ENCODE measurements at regions not wholly inside any gene's neighbourhood (a gene's known extent, or its start where the extent isn't known, plus 50 kb on each side); places are given as distances from the start of the nearest gene placed in this dataset.

DNA sequence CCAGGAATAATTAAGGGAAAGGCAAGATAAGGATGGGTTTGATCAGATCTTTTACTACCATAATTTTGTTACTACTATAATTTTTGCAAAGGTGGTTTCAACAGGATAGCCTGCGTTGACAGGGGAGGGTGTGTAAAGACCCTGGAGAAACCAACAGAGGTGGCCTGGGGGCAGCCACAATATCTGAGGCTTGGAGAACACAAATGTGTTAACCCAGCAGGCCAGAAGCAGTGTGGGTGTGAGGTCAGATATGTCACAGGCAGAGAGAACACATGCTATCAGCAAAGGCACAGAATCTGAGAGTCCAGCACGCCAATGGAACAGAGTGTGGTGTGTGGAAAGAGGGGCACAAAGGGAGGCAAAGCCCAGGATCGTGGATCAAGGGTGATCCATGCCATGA lies 399.4 kb upstream of the TRIB2 start:
- no peak overlapping the region for H3K4me2 ChIP-seq (ENCODE audit: low read length)
- no peaks in the 10 kb centered on the region for H3K79me2 ChIP-seq (ENCODE audit: control insufficient read depth, insufficient read depth, low read length)
- no peak overlapping the region for H4K8ac ChIP-seq (ENCODE audit: low read depth, low read length)
- H2BK5ac ChIP-seq (ENCODE audit: low read length) = no peak overlapping the region
- no peak overlapping the region for H3K27ac ChIP-seq (ENCODE audit: low read depth, low read length)
- H2BK120ac ChIP-seq (ENCODE audit: low read depth, low read length) = no peak overlapping the region
- H3K79me1 ChIP-seq (ENCODE audit: low read length) = no peaks in the 10 kb centered on the region
- H3K4ac ChIP-seq (ENCODE audit: low read depth, low read length) = no peak overlapping the region
- H3K23ac ChIP-seq (ENCODE audit: low read length) = no peak overlapping the region
- no peak overlapping the region for H4K5ac ChIP-seq (ENCODE audit: low read length)
- no peaks in the 10 kb centered on the region for H3K36me3 ChIP-seq (ENCODE audit: control insufficient read depth, insufficient read depth, low read length)
- no peak overlapping the region for H2AK5ac ChIP-seq (ENCODE audit: low read length)
- H3K18ac ChIP-seq (ENCODE audit: low read length) = no peak overlapping the region
- peaks cover 5% of the 10 kb centered on the region for H3K4me1 ChIP-seq (ENCODE audit: control insufficient read depth, low read depth, low read length)
- no peak overlapping the region for H2BK15ac ChIP-seq (replicated peaks; ENCODE audit: low read depth)
- no CpG with 5 or more reads among the region's 3 CpGs for WGBS (ENCODE audit: extremely low coverage, insufficient coverage, low lambda C conversion rate)
- H3K56ac ChIP-seq (ENCODE audit: low read length) = no peak overlapping the region
- no peak overlapping the region for H3K4me3 ChIP-seq (ENCODE audit: low read length)
- H3K9ac ChIP-seq (ENCODE audit: low read length) = no peak overlapping the region
- no peak for DNase-seq
- no peaks in the 10 kb centered on the region for H3K27me3 ChIP-seq (ENCODE audit: insufficient read depth, low read length, poor library complexity)

DNA sequence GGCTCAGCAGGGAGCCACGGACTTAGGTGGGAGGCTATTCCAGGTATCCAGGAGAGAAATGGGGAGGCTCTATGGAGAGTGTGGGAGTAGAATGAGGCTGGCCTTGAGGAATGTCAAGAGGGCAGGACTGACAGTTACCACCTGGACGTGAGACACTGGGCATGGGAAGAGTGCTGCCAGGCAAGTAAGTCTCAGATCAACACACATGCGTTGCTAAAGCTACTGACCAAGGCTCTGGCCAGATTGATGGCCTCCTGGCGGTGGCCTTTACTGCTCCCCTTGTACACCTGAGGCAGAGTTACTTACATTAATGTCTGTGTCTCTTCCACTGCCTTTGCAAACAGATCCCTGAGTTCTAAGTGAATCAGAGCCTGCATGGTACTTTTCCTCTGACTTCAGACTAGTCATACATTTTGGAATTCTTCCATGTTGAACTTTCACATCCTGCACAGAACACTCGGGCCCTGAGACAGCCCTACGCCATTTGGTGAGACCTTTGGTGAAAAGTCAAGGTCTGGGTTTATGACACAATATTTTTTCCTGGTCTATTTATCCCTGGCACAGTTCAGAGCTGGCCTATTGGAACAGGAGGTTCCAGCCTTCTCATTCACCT lies 398.8 kb upstream of the TRIB2 start:
- no CpG with 5 or more reads among the region's 6 CpGs for WGBS (ENCODE audit: extremely low coverage, insufficient coverage, low lambda C conversion rate)
- Histone ChIP-seq H3K18ac (ENCODE audit: low read length) (no peak overlapping the region), H3K79me2 (ENCODE audit: control insufficient read depth, insufficient read depth, low read length) (no peaks in the 10 kb centered on the region)

GRCh38 chr2:12318427-12319057 lies 398.2 kb upstream of the TRIB2 start:
- Histone ChIP-seq H3K4me1 (ENCODE audit: control insufficient read depth, low read depth, low read length) (peaks cover 5% of the 10 kb centered on the region), H3K9ac (ENCODE audit: low read length) (no peak overlapping the region), H3K27me3 (ENCODE audit: insufficient read depth, low read length, poor library complexity) (no peaks in the 10 kb centered on the region), H3K4me3 (ENCODE audit: low read length) (no peak overlapping the region), H4K8ac (ENCODE audit: low read depth, low read length) (no peak overlapping the region), H2BK5ac (ENCODE audit: low read length) (no peak overlapping the region), H3K36me3 (ENCODE audit: control insufficient read depth, insufficient read depth, low read length) (no peaks in the 10 kb centered on the region), H3K79me1 (ENCODE audit: low read length) (no peaks in the 10 kb centered on the region), H3K56ac (ENCODE audit: low read length) (no peak overlapping the region), H3K79me2 (ENCODE audit: control insufficient read depth, insufficient read depth, low read length) (no peaks in the 10 kb centered on the region), H2AK5ac (ENCODE audit: low read length) (no peak overlapping the region), H4K5ac (ENCODE audit: low read length) (no peak overlapping the region), H3K4ac (ENCODE audit: low read depth, low read length) (no peak overlapping the region), H2BK15ac (replicated peaks; ENCODE audit: low read depth) (no peak overlapping the region), H3K23ac (ENCODE audit: low read length) (no peak overlapping the region), H3K27ac (ENCODE audit: low read depth, low read length) (no peak overlapping the region), H3K4me2 (ENCODE audit: low read length) (no peak overlapping the region), H3K18ac (ENCODE audit: low read length) (no peak overlapping the region), H2BK120ac (ENCODE audit: low read depth, low read length) (no peak overlapping the region)
- no peak for DNase-seq
- WGBS (ENCODE audit: extremely low coverage, insufficient coverage, low lambda C conversion rate) = no CpG with 5 or more reads among the region's 8 CpGs

More for the DNA sequence above, 398.8 kb upstream of the TRIB2 start:
- no peak for DNase-seq
- no peaks in the 10 kb centered on the region for H3K36me3 ChIP-seq (ENCODE audit: control insufficient read depth, insufficient read depth, low read length)
- H3K4ac ChIP-seq (ENCODE audit: low read depth, low read length) = no peak overlapping the region
- H3K9ac ChIP-seq (ENCODE audit: low read length) = no peak overlapping the region
- H4K5ac ChIP-seq (ENCODE audit: low read length) = no peak overlapping the region
- peaks cover 5% of the 10 kb centered on the region for H3K4me1 ChIP-seq (ENCODE audit: control insufficient read depth, low read depth, low read length)
- H3K4me2 ChIP-seq (ENCODE audit: low read length) = no peak overlapping the region
- no peak overlapping the region for H2BK5ac ChIP-seq (ENCODE audit: low read length)
- no peaks in the 10 kb centered on the region for H3K79me1 ChIP-seq (ENCODE audit: low read length)
- no peak overlapping the region for H3K27ac ChIP-seq (ENCODE audit: low read depth, low read length)
- H3K4me3 ChIP-seq (ENCODE audit: low read length) = no peak overlapping the region
- H2BK120ac ChIP-seq (ENCODE audit: low read depth, low read length) = no peak overlapping the region
- H2AK5ac ChIP-seq (ENCODE audit: low read length) = no peak overlapping the region
- no peaks in the 10 kb centered on the region for H3K27me3 ChIP-seq (ENCODE audit: insufficient read depth, low read length, poor library complexity)
- H4K8ac ChIP-seq (ENCODE audit: low read depth, low read length) = no peak overlapping the region
- H2BK15ac ChIP-seq (replicated peaks; ENCODE audit: low read depth) = no peak overlapping the region
- no peak overlapping the region for H3K56ac ChIP-seq (ENCODE audit: low read length)
- H3K23ac ChIP-seq (ENCODE audit: low read length) = no peak overlapping the region

GRCh38 chr2:12320027-12320734 lies 396.6 kb upstream of the TRIB2 start:
- no peak overlapping the region for H3K4ac ChIP-seq (ENCODE audit: low read depth, low read length)
- H2AK5ac ChIP-seq (ENCODE audit: low read length) = no peak overlapping the region
- no peak overlapping the region for H3K56ac ChIP-seq (ENCODE audit: low read length)
- H3K27me3 ChIP-seq (ENCODE audit: insufficient read depth, low read length, poor library complexity) = no peaks in the 10 kb centered on the region
- H3K27ac ChIP-seq (ENCODE audit: low read depth, low read length) = no peak overlapping the region
- H3K36me3 ChIP-seq (ENCODE audit: control insufficient read depth, insufficient read depth, low read length) = no peaks in the 10 kb centered on the region
- H2BK5ac ChIP-seq (ENCODE audit: low read length) = no peak overlapping the region
- H2BK15ac ChIP-seq (replicated peaks; ENCODE audit: low read depth) = no peak overlapping the region
- no peak overlapping the region for H3K9ac ChIP-seq (ENCODE audit: low read length)
- H3K23ac ChIP-seq (ENCODE audit: low read length) = no peak overlapping the region
- no CpG with 5 or more reads among the region's 7 CpGs for WGBS (ENCODE audit: extremely low coverage, insufficient coverage, low lambda C conversion rate)
- no peak overlapping the region for H4K8ac ChIP-seq (ENCODE audit: low read depth, low read length)
- no peak overlapping the region for H3K18ac ChIP-seq (ENCODE audit: low read length)
- H3K4me3 ChIP-seq (ENCODE audit: low read length) = no peak overlapping the region
- H4K5ac ChIP-seq (ENCODE audit: low read length) = no peak overlapping the region
- H2BK120ac ChIP-seq (ENCODE audit: low read depth, low read length) = no peak overlapping the region
- H3K4me1 ChIP-seq (ENCODE audit: control insufficient read depth, low read depth, low read length) = peaks cover 1% of the 10 kb centered on the region
- no peak for DNase-seq
- no peak overlapping the region for H3K4me2 ChIP-seq (ENCODE audit: low read length)
- H3K79me1 ChIP-seq (ENCODE audit: low read length) = no peaks in the 10 kb centered on the region
- H3K79me2 ChIP-seq (ENCODE audit: control insufficient read depth, insufficient read depth, low read length) = no peaks in the 10 kb centered on the region

- H4K8ac ChIP-seq (ENCODE audit: low read depth, low read length) = no peak overlapping the region
- no peak overlapping the region for H3K4ac ChIP-seq (ENCODE audit: low read depth, low read length)
- no peak overlapping the region for H2AK5ac ChIP-seq (ENCODE audit: low read length)
- no peak overlapping the region for H3K4me3 ChIP-seq (ENCODE audit: low read length)
- no peaks in the 10 kb centered on the region for H3K79me1 ChIP-seq (ENCODE audit: low read length)
- no peak overlapping the region for H3K56ac ChIP-seq (ENCODE audit: low read length)
- H2BK120ac ChIP-seq (ENCODE audit: low read depth, low read length) = no peak overlapping the region
- no peaks in the 10 kb centered on the region for H3K27me3 ChIP-seq (ENCODE audit: insufficient read depth, low read length, poor library complexity)
- H3K23ac ChIP-seq (ENCODE audit: low read length) = no peak overlapping the region
- H3K36me3 ChIP-seq (ENCODE audit: control insufficient read depth, insufficient read depth, low read length) = no peaks in the 10 kb centered on the region
- H4K5ac ChIP-seq (ENCODE audit: low read length) = no peak overlapping the region
- H3K27ac ChIP-seq (ENCODE audit: low read depth, low read length) = no peak overlapping the region
- WGBS (ENCODE audit: extremely low coverage, insufficient coverage, low lambda C conversion rate) = no CpG with 5 or more reads among the region's 7 CpGs
- H2BK15ac ChIP-seq (replicated peaks; ENCODE audit: low read depth) = no peak overlapping the region
- H3K9ac ChIP-seq (ENCODE audit: low read length) = no peak overlapping the region
- H3K4me2 ChIP-seq (ENCODE audit: low read length) = no peak overlapping the region
- no peaks in the 10 kb centered on the region for H3K79me2 ChIP-seq (ENCODE audit: control insufficient read depth, insufficient read depth, low read length)
- H2BK5ac ChIP-seq (ENCODE audit: low read length) = no peak overlapping the region
- DNase-seq = peak; percentile 30
- no peak overlapping the region for H3K18ac ChIP-seq (ENCODE audit: low read length)
- peaks cover 1% of the 10 kb centered on the region for H3K4me1 ChIP-seq (ENCODE audit: control insufficient read depth, low read depth, low read length)
Measured at GRCh38 chr2:12320991-12321641, 395.6 kb upstream of the TRIB2 start.

All from mesendoderm (in vitro differentiated cells).